ENCODE measurements at regions not wholly inside any gene's neighbourhood (a gene's known extent, or its start where the extent isn't known, plus 50 kb on each side); places are given as distances from the start of the nearest gene placed in this dataset.

DNA sequence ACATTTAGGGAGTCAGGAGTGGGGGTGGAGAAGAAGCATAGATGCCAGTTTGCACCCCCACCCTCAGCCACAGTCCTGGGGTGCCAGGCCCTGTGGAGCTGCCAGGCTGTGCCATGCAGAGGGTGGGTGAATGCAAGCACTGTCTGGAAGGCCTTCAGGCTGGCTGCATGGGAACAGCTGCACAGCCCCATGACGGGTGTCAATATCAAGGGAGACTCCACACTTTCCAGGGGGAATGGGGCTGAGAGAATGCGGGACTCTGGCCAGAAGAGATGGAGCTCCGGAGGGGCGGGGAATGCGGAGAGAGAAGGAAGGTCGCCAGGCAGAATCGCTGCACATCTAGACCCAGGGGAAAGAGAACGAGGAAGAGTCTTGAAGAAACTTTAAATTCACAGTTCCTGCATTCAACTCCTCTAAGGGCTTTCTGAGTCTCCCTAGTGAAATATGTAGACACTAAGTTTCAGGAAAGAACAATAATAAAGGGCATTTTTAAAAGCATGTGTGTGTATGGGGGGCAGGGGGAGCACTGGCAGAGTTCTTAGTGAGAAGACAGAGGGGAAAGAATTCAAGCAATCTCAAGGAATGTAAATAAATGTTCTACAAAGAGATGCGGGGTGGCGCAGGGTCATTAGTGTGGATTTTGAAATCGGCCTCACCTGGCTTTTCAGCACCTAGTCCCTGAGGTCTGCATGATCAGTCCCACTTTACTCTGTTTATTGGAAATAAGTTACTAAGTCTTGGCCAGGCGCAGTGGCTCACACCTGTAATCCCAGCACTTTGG lies 59.1 kb downstream of the BOD1 start:
- DNase-seq (ENCODE audit: low spot score) (no peak), ATAC-seq (no peak)

DNA sequence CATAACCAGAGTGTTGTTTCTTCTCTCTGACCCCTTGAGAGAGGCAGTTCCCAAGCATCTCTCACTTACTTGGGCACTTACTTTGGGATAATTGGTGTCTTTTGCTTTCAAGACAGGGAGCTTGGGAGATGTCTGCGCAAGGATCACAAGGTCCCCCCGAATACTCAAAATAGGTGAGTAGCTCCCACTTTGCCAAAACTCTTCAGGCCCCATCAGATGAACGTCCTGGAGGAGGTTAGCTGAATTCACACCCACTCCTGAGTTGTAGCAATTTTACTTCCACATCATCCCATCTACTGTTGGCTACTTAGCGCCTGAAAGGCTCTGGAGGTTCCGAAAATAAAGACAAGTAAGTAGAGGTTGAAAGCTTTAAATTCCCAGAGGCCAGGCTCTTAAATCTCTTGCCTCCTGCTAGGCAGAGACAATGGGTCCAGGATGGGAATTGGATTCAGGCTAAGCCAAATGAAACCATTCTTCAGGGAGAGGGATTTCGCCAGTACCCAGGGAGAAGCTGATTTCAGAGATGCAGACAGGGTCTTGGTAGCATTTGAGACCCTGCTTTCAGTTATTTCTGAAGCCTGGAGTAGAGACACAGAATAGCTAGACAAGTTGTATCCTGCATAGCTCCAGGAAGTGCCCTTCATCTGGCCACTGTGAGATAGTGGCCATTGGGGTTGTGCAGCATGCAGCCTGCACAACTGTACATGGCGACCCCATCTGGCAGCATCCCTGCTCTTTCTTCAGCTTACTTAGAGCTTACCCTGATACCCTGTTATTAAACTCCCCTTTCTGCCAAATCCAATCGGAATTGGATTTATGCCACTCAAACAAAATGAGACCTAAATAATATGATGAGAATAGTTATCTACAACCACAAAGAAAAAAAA lies 60.1 kb downstream of the BOD1 start:
- ATAC-seq: no peak

DNA sequence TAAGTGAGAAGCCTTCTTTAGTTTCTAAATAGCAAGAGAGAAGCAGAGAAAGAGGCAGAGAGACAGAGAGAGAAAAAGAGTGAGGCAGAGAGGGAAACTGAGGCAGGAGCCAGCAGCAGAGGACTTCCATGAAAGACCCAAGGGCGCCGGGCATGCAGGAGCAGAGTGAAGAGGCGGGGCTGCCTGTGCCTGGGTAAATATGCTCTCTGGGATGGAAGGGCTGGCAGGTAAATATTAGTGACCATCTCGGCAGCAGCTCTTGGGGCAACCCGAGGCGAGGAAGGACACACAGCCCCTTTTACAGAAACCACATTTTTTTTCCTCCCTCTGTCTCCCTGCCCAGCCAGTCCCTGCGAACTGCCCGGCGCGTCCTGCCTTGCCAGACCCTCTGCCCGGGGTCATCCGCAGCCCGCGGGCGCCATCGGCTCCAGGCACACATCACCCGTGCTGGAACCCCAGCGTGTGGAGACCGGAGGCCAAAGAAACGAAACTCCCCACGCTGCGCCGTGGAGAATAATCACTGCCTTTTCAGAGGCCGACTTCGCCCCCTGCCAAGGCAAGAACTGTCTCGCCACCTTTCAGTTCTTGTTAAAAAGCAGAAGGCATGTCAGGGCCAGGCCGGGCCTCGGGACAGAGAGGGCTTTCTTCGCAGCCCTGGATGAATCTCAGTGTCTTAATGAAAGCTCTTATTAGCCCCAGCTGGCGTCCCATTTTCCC lies 61.3 kb downstream of the BOD1 start:
- DNase-seq (ENCODE audit: low spot score) (no peak), ATAC-seq (no peak)

More for the DNA sequence above, 60.1 kb downstream of the BOD1 start:
- no peak for DNase-seq (ENCODE audit: low spot score)

DNA sequence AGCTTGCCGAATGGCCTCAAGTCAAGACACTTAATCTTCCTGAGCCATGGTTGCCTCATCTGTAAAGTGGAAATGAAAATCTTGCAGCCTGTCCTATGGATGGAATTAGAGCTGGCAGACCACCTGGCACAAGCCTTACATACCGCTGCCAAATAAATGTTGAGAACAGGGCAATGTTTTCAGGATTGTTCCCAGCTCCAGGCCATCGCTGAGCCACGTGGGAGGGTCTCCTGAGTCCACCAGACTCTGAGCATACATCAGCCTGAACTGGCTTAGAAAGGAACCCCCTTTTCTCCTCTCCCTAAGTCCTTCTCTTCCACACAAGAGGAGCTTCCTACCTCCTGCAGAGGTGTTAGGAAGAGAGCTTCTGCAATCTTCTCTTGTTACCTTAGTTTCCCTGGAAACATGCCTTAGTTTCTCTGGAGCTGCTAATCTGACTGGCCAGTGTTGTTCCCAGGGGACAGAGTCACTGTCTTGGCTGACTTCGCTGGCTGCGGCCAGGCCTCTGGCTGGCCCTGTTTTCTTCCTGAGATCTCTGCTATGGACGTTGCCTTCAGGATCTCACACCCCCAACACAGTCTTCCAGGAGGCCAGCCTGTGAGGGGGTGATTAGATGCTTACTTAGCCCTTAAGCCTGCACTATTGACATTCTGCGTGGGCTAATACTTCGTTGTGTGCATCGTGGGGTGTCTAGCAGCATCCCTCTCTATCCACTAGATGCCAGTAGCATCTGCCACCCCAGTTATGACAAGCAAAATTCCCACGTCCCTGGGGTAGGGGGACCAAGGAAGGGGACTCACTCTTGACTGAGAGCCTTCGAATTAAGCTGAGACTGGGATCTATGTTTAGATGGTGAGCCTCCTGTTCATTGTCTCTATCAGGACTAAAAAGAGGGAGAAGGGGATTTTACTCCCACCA lies 62.2 kb downstream of the BOD1 start:
- no peak for ATAC-seq
- DNase-seq (ENCODE audit: low spot score): no peak

DNA sequence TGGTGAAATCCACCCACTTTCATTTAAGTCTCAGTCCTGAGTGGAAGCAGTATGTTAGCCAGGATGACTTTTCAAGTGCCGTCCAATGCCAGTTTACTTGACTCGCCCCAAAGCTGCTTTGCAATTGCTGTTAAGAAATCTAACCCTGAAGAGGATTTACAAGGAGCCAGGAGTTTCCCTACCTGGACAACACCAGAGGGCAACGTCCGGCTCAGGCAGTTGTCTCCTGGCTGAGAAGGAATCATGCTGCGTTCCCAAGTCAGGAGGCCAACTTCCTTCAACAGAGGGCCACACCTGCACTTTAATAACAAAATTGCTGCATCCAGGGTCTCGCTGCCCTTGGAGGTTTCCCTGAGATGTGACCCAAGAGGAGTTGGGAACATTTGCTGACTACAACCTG lies 65.8 kb downstream of the BOD1 start:
- DNase-seq (ENCODE audit: low spot score) (no peak), ATAC-seq (no peak)

DNA sequence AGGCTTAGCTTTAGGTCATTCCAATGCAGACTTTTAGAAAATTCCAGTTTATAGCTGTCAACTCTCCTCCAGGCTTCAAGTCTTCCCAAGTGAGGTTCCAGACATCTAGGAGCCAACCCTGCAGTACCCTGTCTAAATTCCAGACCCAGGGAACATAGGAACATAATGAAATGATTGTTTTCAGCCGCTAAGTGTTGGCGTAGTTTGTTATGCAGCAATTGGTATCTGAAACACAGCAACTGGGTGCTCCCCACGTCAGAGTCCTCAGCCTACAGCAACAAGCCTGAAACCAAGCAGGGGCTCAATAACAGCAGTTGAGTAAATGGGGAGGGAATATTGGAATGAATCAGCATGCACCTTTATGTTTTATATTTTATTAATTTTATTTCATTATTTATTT lies 66.8 kb downstream of the BOD1 start:
- ATAC-seq: no peak

DNA sequence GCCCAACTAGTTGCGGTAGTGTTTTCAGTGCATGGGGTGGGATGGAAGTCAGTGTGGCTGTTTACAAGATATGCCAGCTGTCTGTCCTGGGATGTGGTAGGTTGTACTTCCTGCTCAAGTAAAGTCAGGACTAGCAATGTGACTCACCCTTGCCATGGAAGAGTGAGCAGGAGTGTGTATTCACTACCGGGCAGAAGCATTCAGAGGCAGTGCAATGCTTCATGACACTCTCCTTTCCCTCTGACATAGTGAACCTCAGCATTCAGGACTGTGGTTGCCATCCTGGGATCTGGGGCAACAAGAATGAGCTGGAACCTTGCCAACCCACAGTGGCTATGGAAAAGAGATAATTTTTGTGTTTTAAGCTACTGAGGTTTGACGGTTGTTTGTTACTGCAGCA lies 68.9 kb downstream of the BOD1 start:
- ATAC-seq (no peak), DNase-seq (ENCODE audit: low spot score) (no peak)

More for the DNA sequence above, 66.8 kb downstream of the BOD1 start:
- no peak for DNase-seq (ENCODE audit: low spot score)

DNA sequence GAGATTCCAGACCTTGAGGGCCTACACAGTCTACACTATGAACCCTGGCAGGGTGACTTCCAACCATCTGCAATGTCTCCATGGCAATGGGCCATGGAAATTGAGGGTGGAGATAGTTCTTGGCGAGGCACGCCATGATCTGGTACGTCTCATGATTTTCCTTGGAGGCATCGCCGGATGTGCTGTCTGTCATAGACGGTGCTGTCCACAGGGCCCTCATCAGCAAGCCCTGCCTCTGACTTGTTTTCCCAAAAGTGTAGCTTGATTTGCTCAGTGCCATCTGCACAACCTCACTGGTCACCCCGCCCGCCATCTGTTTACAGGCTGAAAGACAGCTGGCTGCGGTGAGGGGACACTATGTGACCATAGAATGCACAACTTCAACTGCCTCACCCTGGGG lies 73.5 kb downstream of the BOD1 start:
- no peak for DNase-seq (ENCODE audit: low spot score)
- ATAC-seq: no peak

DNA sequence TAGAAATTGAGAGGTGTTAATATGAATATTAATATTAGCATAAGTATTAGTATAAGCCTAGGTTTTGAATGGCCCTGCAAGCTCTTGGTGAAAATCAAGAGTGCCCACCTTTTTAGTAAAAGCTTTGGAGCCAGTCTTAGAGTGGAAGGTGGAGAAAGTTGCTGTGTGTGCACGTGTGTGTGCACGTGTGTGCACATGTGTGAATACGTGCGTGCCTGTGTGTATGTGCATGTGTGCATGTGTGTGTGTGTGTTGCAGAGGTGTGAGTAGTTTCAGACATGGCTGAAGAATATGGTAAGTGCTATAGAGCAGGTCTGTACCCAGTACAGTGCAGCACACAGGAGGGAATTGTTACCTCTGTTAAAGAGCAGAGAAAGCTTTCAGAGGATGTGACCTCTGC lies 74.3 kb downstream of the BOD1 start:
- ATAC-seq: no peak
- no peak for DNase-seq (ENCODE audit: low spot score)

DNA sequence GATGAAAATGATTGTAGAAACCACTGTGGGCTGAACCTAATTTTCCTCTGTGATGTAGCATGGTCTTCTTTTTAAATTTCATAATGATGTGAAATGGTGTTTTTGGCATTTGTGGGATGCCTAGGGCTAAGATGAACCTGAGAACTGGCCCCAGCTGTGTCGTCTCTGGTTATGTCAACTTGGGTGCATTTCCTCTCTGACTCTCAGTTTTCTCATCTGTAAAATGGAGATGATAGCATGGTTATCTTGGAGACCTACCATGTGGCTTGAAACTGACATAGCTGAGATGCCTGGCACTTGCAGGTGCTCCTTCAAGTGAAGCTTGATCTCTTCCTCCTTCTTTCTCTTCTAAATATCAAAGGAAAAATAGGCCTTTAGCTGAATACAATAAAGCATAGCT lies 77.8 kb downstream of the BOD1 start:
- DNase-seq (ENCODE audit: low spot score) (no peak), ATAC-seq (no peak)

DNA sequence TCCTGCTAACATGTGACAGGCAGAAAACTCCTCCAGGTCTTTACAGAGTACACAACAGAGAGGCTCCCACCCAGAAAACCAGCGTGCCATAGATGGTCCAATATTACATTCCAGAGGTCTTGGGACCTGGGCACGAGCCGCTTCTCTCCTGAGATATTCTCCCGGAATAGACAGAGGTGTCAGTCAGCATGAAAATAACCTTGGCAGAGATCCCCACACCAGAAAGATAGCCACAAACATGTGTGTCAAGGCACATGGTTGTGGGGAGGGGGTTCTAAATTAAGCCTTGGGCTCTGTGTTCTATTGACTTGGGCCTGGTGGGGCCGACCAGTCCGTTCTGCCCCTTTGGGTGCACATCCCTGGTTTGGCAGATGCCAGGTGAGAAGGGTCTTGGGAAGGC lies 78.4 kb downstream of the BOD1 start:
- no peak for DNase-seq (ENCODE audit: low spot score)
- ATAC-seq: no peak

DNA sequence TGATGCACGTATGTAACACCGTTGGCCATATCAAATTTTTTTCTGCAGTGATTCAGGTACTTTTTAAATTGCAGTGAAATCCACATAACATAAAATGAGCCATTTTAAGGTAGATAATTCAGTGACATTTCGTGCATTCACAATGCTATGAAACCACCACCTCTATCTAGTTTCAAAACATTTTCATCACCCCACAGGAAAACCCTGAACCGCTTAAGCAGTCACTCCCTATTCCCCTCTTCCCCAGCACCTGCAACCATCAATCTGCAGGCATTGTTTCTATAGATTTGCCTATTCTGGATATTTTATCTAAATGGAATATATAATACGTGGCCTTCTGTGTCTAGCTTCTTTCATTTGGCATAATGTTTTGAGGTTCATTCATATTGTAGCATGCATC lies 79.2 kb downstream of the BOD1 start:
- no peak for DNase-seq (ENCODE audit: low spot score)
- ATAC-seq: no peak

DNA sequence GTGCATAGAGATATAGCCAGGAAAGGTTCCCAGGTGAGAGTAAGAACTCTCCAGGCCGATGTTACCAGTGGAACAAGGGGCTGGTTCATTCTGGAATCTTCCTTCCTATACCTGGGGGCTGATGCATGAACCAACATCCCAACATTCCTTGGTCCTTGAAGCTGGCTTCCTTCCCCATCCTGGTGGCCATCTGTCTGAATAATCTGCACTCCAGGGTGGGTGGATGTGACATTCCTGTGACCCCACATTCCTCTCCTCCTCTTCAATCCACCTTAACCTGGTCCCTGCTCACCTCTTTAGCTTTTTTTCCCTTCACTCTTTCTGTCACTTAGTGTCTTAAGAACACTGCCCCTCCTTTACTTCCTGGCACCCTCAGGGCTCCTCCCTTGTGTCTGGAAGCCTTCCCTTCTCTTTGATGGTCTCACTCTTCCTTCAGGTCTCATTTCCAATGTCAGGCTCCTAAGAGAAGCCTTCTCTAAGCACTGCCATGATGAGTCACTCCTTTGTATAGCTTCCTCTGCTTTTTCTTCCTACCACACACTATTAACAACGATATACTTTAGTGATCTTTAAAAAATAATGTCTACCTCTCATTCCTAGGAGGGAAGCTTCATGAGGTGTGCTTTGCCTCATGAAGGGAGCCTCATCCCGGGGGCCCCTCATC lies 80.3 kb downstream of the BOD1 start:
- no peak for ATAC-seq
- no peak for DNase-seq (ENCODE audit: low spot score)

DNA sequence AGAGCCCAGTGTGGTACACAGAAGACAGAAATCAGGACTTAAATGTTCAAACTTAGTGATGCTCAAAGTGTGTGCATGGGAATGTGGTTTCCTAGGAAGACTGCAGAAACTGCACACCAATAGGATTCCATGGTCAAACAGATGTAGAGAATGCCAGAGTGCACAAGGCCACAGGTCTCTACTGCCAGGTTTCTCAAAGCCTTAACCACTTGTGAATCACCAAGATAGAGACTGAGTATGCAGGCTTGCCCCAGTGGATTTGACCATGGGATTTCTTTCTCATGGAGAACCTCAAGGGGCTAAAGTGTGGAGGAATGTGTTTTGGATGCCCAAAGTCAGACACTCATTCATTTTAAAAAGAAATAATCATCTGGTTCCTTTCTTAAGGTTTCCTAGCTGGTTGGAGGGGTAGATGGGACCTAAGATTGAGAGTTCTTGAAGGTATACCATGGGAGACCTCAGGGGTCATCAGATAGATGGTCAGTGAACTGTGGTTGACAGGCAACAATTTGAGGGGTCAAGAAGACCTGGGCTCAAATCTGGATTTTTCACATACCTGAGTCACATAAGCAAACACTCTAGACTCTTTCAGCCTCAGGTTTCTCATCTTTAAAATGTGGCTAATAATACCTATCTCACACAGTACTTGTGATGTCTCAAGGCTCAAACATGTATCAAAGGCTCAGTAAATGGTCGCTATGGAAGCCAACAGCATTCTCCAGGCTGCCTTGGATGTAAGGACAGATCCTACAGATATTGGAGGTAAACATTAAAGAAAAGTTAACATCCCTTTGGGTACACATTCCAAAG lies 81.1 kb downstream of the BOD1 start:
- DNase-seq (ENCODE audit: low spot score): no peak
- ATAC-seq: no peak

DNA sequence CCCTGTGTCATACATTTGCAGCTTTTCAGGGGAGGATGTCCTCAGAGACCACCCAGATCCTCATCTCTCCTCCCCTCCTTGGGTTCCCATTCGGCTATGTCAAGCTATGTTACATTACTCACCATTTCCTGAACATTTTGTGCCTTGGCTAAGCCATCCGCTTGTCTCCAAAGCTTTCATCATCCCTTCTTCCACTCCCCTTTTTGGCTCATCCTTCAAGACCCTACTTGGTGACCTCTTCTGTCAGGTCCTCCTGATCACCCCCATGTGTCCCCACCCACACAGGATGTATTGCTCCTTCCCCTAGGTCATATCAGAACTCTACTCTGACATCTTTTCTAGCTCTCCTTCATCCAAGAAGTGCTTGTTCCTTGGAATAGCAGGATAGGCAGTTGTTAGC lies 81.8 kb downstream of the BOD1 start:
- DNase-seq (ENCODE audit: low spot score) (no peak), ATAC-seq (no peak)

DNA sequence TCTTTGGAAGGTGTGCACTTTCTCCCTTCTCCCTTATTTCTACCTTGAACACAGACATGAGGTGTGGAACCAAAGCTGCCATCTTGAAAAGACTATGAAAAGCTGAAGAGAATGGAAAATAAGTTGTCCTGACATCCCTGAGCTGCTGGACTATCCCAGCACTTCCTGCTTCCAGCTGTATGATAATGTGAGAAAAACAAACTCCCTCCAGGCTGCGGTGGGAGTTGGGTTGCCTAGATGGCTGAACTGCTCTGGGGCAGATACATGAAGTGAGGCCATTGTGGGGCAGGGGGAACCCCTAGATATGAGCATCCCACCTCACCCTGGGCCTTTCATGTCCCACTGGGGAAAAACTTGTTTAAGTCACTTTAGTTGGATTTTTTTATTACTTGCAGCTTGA lies 82.4 kb downstream of the BOD1 start:
- ATAC-seq: no peak

DNA sequence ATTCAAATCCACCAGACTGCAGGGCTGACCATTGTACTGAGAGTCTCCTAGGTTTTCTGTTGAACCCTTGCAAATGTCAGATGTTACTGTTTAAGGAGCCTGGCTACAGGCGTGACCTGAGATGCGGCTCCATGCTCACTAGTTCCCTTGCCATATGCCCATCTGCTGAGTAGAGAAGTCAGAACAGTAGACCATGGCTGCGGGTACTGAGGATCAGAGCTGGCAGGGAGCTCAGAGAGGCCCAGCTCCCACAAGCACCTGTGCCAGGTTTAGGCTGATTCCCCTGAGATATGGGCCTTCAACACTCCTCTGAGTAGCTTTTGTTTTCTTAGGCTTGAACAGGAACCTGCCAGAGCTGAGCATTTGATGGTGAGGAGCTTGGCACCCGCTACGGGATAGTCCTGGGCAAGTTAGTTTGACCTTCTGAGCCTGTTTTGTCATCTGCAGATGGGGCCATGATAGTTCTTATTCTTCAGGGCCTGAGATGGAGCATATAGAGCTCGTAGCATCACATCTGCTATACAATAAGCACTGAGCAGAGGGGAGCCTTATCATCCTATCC lies 83.7 kb downstream of the BOD1 start:
- DNase-seq (ENCODE audit: low spot score): no peak
- no peak for ATAC-seq

More for the DNA sequence above, 82.4 kb downstream of the BOD1 start:
- no peak for DNase-seq (ENCODE audit: low spot score)

DNA sequence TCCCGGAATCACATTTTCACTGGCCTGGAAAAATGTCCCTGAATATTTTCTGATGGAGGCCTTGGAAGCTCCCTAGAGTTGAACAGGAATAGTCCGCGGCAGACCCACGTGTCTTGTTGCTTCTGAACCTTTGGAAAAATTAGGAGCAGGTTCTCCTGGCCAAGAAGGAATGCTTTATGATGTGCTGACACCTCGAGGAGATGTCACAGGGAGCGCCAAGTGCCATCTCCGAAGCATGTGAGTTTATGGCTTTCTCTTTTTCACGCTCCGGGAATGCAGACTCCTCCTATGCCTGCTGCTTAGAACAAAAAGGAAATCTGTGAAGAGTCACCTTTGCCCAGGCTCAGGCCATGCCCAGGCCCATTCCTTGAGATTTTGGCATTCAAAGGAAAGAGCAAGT lies 84.6 kb downstream of the BOD1 start:
- DNase-seq (ENCODE audit: low spot score) (no peak), ATAC-seq (no peak)

DNA sequence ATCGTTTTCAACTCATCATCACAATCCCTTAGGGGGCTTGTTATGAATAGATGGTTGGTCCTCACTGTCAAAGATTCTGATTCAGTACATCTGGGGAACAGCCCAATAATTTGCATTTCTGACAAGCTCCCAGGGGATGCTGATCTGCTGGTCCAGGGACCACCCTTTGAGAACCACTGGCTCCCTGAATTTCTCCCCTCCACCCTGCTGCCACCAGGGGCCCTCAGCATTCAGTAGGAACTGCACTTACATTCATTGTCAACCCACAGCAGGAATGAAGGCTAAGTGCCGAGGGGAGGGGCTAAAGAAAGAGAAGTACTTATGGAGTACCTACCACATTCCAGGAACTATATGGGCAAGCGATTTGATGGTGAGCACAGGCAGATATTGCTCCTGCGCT lies 85.9 kb downstream of the BOD1 start:
- ATAC-seq (no peak), DNase-seq (ENCODE audit: low spot score) (no peak)

Data from left lobe of liver (tissue), 2 donors.